ENCODE measurements at regions not wholly inside any gene's neighbourhood (a gene's known extent, or its start where the extent isn't known, plus 50 kb on each side); places are given as distances from the start of the nearest gene placed in this dataset.

DNA sequence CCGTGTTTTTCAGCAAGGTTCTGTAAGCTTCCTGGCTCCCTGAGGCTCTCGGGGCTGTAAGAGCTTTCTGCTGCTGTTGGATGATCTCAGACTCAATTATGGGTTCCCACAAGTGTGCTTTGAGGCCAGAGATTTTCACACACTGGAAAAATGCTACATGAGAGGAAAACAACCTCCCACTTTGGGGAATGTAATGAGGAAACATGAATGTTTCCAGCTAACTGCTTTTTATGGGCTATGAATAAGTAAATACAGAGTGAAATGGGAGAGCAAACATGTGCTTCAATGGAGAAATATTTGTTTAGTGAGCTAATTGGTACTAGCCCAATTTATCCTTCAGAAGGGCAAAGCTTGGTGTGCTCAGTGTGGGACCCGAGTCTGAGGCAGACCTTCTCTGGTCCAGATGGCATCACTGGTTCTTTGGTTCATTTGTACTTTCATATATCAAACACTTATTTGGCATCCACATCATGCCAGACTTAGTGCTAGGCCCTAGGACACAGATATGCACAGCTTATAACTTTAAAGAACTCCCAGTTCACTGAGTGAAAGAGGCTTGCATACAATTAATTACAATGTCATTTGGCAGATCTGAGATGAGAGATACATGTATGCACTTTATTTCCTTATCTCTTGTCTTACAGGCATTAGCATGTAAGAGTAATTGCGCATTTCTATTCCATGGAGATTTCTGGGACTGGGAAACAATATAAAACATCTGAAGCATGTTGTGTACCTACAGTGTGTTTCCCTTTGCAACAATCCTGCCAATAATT lies 248.8 kb downstream of the RDH14 start:
- intact Hi-C loops (cut with DNase I; ENCODE audit: low total_unique reads) = no loop called here
- Histone ChIP-seq H3K27ac (no peak overlapping the region), H3K27me3 (no peaks in the 10 kb centered on the region), H3K36me3 (no peaks in the 10 kb centered on the region), H3K4me1 (peaks cover 0 to 5% (median 0%) of the 10 kb centered on the region in 4 donors), H3K9me3 (no peaks in the 10 kb centered on the region), H3K4me3 (no peak overlapping the region)
- no peak for DNase-seq
- TF ChIP-seq, protein P1, sequence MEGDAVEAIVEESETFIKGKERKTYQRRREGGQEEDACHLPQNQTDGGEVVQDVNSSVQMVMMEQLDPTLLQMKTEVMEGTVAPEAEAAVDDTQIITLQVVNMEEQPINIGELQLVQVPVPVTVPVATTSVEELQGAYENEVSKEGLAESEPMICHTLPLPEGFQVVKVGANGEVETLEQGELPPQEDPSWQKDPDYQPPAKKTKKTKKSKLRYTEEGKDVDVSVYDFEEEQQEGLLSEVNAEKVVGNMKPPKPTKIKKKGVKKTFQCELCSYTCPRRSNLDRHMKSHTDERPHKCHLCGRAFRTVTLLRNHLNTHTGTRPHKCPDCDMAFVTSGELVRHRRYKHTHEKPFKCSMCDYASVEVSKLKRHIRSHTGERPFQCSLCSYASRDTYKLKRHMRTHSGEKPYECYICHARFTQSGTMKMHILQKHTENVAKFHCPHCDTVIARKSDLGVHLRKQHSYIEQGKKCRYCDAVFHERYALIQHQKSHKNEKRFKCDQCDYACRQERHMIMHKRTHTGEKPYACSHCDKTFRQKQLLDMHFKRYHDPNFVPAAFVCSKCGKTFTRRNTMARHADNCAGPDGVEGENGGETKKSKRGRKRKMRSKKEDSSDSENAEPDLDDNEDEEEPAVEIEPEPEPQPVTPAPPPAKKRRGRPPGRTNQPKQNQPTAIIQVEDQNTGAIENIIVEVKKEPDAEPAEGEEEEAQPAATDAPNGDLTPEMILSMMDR (IDR thresholded peaks at IDR 0.05) = no peak

DNA sequence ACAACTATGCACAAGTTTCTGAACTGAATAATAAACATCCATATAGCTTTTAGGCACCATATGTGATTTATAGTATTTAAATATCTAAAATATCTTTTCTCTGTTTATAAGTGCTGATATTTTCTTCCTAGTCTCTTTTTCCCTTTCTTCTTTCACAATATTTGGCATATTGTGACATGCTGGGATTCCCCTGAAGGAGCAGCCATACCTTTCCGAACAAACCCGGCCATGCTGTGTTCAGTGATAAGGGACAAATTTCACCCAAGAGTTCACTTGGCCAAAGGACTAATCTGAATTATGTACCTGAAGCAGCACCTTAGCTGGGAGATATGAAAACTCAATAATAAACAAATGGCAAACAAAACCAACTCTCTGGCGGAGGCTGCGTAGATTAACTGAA lies 250.8 kb downstream of the RDH14 start:
- Histone ChIP-seq H3K27me3 (no peaks in the 10 kb centered on the region), H3K36me3 (no peaks in the 10 kb centered on the region), H3K4me3 (no peak overlapping the region), H3K9me3 (no peaks in the 10 kb centered on the region), H3K4me1 (peaks cover 0 to 5% (median 0%) of the 10 kb centered on the region in 4 donors), H3K27ac (no peak overlapping the region)
- DNase-seq = no peak
- intact Hi-C loops (cut with DNase I; ENCODE audit: low total_unique reads) = no loop called here
- TF ChIP-seq, protein P1 (IDR thresholded peaks at IDR 0.05) = no peak

DNA sequence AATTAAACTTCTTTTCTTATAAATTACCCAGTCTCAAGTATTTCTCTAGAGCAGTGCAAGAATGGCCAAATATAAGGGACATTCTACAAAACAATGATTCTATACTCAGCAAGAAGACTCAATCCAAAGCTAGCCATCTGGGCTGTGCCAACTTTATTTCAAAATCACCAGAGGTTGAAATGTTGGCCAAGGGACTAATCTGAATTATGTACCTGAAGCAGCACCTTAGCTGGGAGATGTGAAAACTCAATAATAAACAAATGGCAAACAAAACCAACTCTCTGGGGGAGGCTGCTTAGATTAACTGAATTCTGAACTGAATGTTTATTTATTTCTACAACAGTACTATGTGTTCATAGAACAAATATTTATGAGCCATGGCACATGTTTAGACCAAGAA lies 251.3 kb downstream of the RDH14 start:
- H3K9me3 ChIP-seq = no peaks in the 10 kb centered on the region
- peaks cover 0 to 5% (median 0%) of the 10 kb centered on the region in 4 donors for H3K4me1 ChIP-seq
- no peak overlapping the region for H3K27ac ChIP-seq
- no peak for DNase-seq
- no peaks in the 10 kb centered on the region for H3K36me3 ChIP-seq
- no peak overlapping the region for H3K4me3 ChIP-seq
- TF ChIP-seq, protein P1 (IDR thresholded peaks at IDR 0.05) = no peak
- no peaks in the 10 kb centered on the region for H3K27me3 ChIP-seq
- intact Hi-C loops (cut with DNase I; ENCODE audit: low total_unique reads) = no loop called here

DNA sequence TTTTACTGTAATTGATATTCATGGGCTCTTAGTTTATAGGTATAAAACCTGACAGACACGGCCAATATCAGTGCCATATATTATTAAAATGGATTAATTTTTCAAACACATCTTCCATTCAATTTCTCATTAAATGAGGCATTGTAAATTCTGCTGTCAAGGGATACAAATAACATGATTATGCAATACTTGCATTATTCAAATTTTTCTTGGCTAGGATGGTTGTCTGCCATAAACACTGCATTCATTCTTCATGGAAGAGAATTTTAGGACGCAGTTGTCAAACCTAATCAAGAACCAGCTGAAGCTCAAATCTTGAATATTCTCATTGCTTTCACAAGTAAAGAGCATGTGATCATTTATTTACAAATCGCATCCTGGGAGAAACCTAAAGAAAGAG lies 255.6 kb downstream of the RDH14 start:
- no peaks in the 10 kb centered on the region for H3K36me3 ChIP-seq
- TF ChIP-seq, protein P1 (IDR thresholded peaks at IDR 0.05) = no peak
- no peak overlapping the region for H3K4me3 ChIP-seq
- intact Hi-C loops (cut with DNase I; ENCODE audit: low total_unique reads) = no loop called here
- no peaks in the 10 kb centered on the region for H3K9me3 ChIP-seq
- DNase-seq = no peak
- no peaks in the 10 kb centered on the region for H3K27me3 ChIP-seq
- no peaks in the 10 kb centered on the region for H3K4me1 ChIP-seq
- no peak overlapping the region for H3K27ac ChIP-seq

DNA sequence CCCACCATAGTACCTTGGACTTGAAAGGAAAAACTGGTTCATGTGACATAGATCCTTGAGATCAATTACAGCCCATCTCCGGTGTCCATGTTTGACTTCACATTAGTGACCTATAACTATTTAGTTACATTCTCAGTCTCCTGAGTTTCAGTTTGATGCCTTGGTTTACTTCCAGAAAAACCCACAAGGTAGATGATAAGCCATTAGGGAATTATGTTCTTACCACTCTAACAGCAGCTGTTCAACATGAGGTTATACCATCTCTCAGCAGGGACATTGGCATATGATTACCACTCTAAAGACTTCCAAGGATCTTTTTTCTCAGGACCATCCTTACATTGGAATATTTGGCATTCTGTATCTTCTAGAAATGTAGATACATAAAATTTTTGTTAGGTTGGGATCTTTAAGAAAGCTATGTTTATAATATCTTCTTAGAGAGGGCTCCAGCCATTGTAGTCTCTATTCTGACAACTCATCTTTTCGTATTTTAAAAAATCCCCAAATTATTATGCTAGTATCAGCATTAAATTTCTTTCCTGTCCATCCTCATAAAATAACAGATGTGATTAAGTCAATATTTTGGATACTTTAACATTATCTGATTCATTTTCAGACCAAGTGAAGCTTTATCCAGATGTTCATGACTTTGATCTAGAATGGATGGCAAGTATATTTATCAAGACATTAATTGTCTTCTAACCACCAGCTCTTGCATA lies 258.9 kb downstream of the RDH14 start:
- no peak for DNase-seq
- Histone ChIP-seq H3K4me3 (no peak overlapping the region), H3K4me1 (peaks cover 0 to 3% (median 0%) of the 10 kb centered on the region in 4 donors), H3K27me3 (no peaks in the 10 kb centered on the region), H3K27ac (no peak overlapping the region), H3K9me3 (no peaks in the 10 kb centered on the region), H3K36me3 (no peaks in the 10 kb centered on the region)
- TF ChIP-seq, protein P1 (IDR thresholded peaks at IDR 0.05) = no peak
- intact Hi-C loops (cut with DNase I; ENCODE audit: low total_unique reads) = no loop called here
